ENCODE measurements at regions not wholly inside any gene's neighbourhood (a gene's known extent, or its start where the extent isn't known, plus 50 kb on each side); places are given as distances from the start of the nearest gene placed in this dataset.

GRCh38 chr11:115564851-115565250, 60.6 kb upstream of the CADM1 start:
- DNase-seq (ENCODE audit: low spot score) = no peak

GRCh38 chr11:115561116-115561515, 56.9 kb upstream of the CADM1 start:
- no peak for DNase-seq (ENCODE audit: low spot score)

- no peak for DNase-seq (ENCODE audit: low spot score)
These were observed 54.4 kb upstream of the CADM1 start for GRCh38 chr11:115558635-115559034.

- DNase-seq (ENCODE audit: low spot score) = no peak
These were observed 53.5 kb upstream of the CADM1 start for GRCh38 chr11:115557681-115558080.

GRCh38 chr11:115556984-115557383, 52.8 kb upstream of the CADM1 start:
- DNase-seq (ENCODE audit: low spot score) = no peak

- DNase-seq (ENCODE audit: low spot score) = no peak
These were observed 51.3 kb upstream of the CADM1 start for GRCh38 chr11:115555336-115556090.
